ENCODE measurements at regions not wholly inside any gene's neighbourhood (a gene's known extent, or its start where the extent isn't known, plus 50 kb on each side); places are given as distances from the start of the nearest gene placed in this dataset.

GRCh38 chr20:11311659-11312224, 606.0 kb upstream of the BTBD3 start:
- TF ChIP-seq CTCF (conservative IDR thresholded peaks at IDR 0.05) (no peak), EZH2 (IDR thresholded peaks at IDR 0.05; ENCODE audit: low read depth) (no peak)
